NT2/D1 (cell line): ENCODE measurements at regions not wholly inside any gene's neighbourhood (a gene's known extent, or its start where the extent isn't known, plus 50 kb on each side); places are given as distances from the start of the nearest gene placed in this dataset.

Experiments used
- SUZ12 ChIP-seq: IDR thresholded peaks from 2 replicates; pipeline ENCODE4 v1.6.1; 2011; ENCODE audit not compliant: insufficient read length, insufficient read depth; ENCODE audit errors: extremely low read depth
- YY1 ChIP-seq: IDR thresholded peaks from 2 replicates; pipeline ENCODE4 v1.6.1; 2011; ENCODE audit not compliant: insufficient read length, insufficient read depth

DNA sequence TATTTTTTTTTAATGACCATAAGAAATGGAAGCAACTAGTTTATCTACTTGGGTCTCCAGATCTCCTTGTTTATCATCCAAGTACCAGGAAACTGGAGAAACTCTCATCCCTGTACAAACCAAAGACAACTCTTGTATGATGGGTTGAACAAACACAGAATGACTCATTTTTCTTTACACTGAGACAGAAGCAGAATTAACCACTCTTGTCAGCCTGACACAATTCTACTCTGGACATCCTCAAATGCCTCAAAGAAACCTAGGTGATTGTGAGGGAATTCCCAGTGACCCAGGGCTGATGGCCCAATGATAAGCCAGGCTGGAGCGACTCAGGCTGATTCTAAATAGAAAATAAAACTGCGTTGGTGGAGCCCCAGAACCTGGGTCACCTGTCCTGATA lies 151.5 kb downstream of the ZNF737 start:
- TF ChIP-seq YY1: no peak
- TF ChIP-seq SUZ12: no peak
